Astrocyte of the cerebellum (primary cell): ENCODE measurements at regions not wholly inside any gene's neighbourhood (a gene's known extent, or its start where the extent isn't known, plus 50 kb on each side); places are given as distances from the start of the nearest gene placed in this dataset.

Experiments
- DNase-seq: peaks from one replicate; pipeline ENCODE4 v3.0.0-alpha.2; 2011; ENCODE audit warnings: low read depth
- H3K4me3 ChIP-seq: 2 replicates; pipeline ENCODE4 v1.5.1; 2011; ENCODE audit warnings: mild to moderate bottlenecking, low read depth, low read length, moderate library complexity
- CTCF ChIP-seq: IDR thresholded peaks from 2 replicates; pipeline ENCODE4 v1.5.1; 2012; ENCODE audit warnings: low read length, low read depth, moderate library complexity, mild to moderate bottlenecking; ENCODE audit errors: missing control alignments
- in situ Hi-C: cut with HindIII; loops from 2 replicates; pipeline ENCODE4 v1.10.0; 2017; ENCODE audit warnings: low sequenced_read_pairs

GRCh38 chr2:146950361-146950760 lies 894.5 kb upstream of the ACVR2A start:
- in situ Hi-C loops, result no loop called here
- DNase-seq, result no peak
- no peak overlapping the region for H3K4me3 ChIP-seq
- TF ChIP-seq CTCF, result no peak

GRCh38 chr2:146949400-146949799 lies 895.4 kb upstream of the ACVR2A start:
- in situ Hi-C loops, result no loop called here

GRCh38 chr2:146944601-146945000 lies 900.2 kb upstream of the ACVR2A start:
- TF ChIP-seq CTCF, result no peak
- H3K4me3 ChIP-seq, result no peak overlapping the region
- DNase-seq, result no peak
- in situ Hi-C loops, result no loop called here

More at GRCh38 chr2:146949400-146949799, 895.4 kb upstream of the ACVR2A start:
- TF ChIP-seq CTCF, result no peak
- DNase-seq, result no peak
- no peak overlapping the region for H3K4me3 ChIP-seq

- DNase-seq, result no peak
- in situ Hi-C loops, result no loop called here
- TF ChIP-seq CTCF, result no peak
- no peak overlapping the region for H3K4me3 ChIP-seq
Measured at GRCh38 chr2:146939991-146940685, 904.7 kb upstream of the ACVR2A start.

- H3K4me3 ChIP-seq, result no peak overlapping the region
- DNase-seq, result no peak
- in situ Hi-C loops, result no loop called here
- no peak for TF ChIP-seq CTCF
Measured at GRCh38 chr2:146934921-146935320, 909.9 kb upstream of the ACVR2A start.

- in situ Hi-C loops, result no loop called here
- DNase-seq, result no peak
- no peak for TF ChIP-seq CTCF
- H3K4me3 ChIP-seq, result no peak overlapping the region
Measured at GRCh38 chr2:146931109-146931508, 913.7 kb upstream of the ACVR2A start.
